ENCODE measurements at regions not wholly inside any gene's neighbourhood (a gene's known extent, or its start where the extent isn't known, plus 50 kb on each side); places are given as distances from the start of the nearest gene placed in this dataset.

- no peak for DNase-seq
These were observed 92.9 kb upstream of the BHLHE23 start for GRCh38 chr20:63099456-63100173.

- DNase-seq: no peak
These were observed 91.5 kb upstream of the BHLHE23 start for GRCh38 chr20:63098195-63098810.

- DNase-seq: no peak
These were observed 90.6 kb upstream of the BHLHE23 start for GRCh38 chr20:63097336-63097831.

GRCh38 chr20:63096681-63097335, 90.0 kb upstream of the BHLHE23 start:
- no peak for DNase-seq

GRCh38 chr20:63095718-63096654, 89.2 kb upstream of the BHLHE23 start:
- no peak for DNase-seq

GRCh38 chr20:63094767-63095499, 88.2 kb upstream of the BHLHE23 start:
- DNase-seq: no peak

- no peak for DNase-seq
These were observed 87.4 kb upstream of the BHLHE23 start for GRCh38 chr20:63093966-63094766.

- no peak for DNase-seq
These were observed 86.0 kb upstream of the BHLHE23 start for GRCh38 chr20:63092660-63093215.

GRCh38 chr20:63091901-63092659, 85.3 kb upstream of the BHLHE23 start:
- DNase-seq: no peak

- no peak for DNase-seq
These were observed 84.2 kb upstream of the BHLHE23 start for GRCh38 chr20:63090682-63091571.

- no peak for DNase-seq
These were observed 83.3 kb upstream of the BHLHE23 start for GRCh38 chr20:63090052-63090451.

- no peak for DNase-seq
These were observed 82.5 kb upstream of the BHLHE23 start for GRCh38 chr20:63089051-63089907.

GRCh38 chr20:63087872-63088680, 81.3 kb upstream of the BHLHE23 start:
- no peak for DNase-seq

- no peak for DNase-seq
These were observed 80.6 kb upstream of the BHLHE23 start for GRCh38 chr20:63087236-63087871.

GRCh38 chr20:63086421-63087235, 79.9 kb upstream of the BHLHE23 start:
- no peak for DNase-seq
